K562 (cell line): ENCODE measurements at regions not wholly inside any gene's neighbourhood (a gene's known extent, or its start where the extent isn't known, plus 50 kb on each side); places are given as distances from the start of the nearest gene placed in this dataset.

Experiments
- ATAC-seq: fragments of 200-7000 bp; cut with Tn5 transposase; 3 replicates; pipeline ENCODE4 v1.9.1; 2020; ENCODE audit warnings: moderate library complexity
- BruUV-seq: library from RNA; stranded (reverse); fragments of 400-500 nt; replicated peaks from 2 replicates; lab custom pipeline; 2021; lab: Mats Ljungman, UMichigan
- CTCF ChIA-PET: fragments of 300-600 bp; formaldehyde crosslinking; extraction: SDS; loops from one replicate; lab custom pipeline; 2021; ENCODE audit warnings: low intra/inter-chr PET ratio; lab: Yijun Ruan, JAX
- POLR2A ChIA-PET: fragments of 300-600, 350-650 bp; sonication (Branson Sonifier 250); formaldehyde crosslinking; extraction: SDS; loops from one replicate; lab custom pipeline; 2021; ENCODE audit warnings: antibody characterized with exemption, inconsistent platforms; lab: Yijun Ruan, JAX
- DNase-seq, 4 experiments: peaks; one replicate each; pipeline versions ENCODE4 v3.0.0 to v3.0.0-alpha.2; 2011 to 2018; ENCODE audit warnings: low spot score in 3 of 4, mixed read lengths in 3 of 4; ENCODE audit errors: extremely low read depth in 1 of 4
- FAIRE-seq: peaks from 2 replicates; lab custom pipeline; 2011; peaks lifted over from hg19 to GRCh38; lab: Jason Lieb, UNC
- H2AFZ ChIP-seq: 2 replicates; pipeline ENCODE4 v1.6.0; 2011; ENCODE audit warnings: low read depth, low read length, control low read depth, inconsistent platforms
- H3K27ac ChIP-seq: fragments of 200-600 bp; 3 replicates; pipeline ENCODE4 v1.8.0; 2011; ENCODE audit warnings: low read depth, mild to moderate bottlenecking, control low read depth, inconsistent platforms, low read length, moderate library complexity, mixed read lengths; ENCODE audit errors: extremely low read depth
- H3K27me3 ChIP-seq, 2 experiments: fragments of 300-600 bp in 1 of 2; 2 replicates in 1 of 2; 3 replicates in 1 of 2; pipeline versions ENCODE4 v1.6.0 to v1.8.0; 2011; ENCODE audit warnings: inconsistent platforms in 2 of 2, low read length in 2 of 2, mild to moderate bottlenecking in 1 of 2, mixed read lengths in 1 of 2, moderate library complexity in 1 of 2; ENCODE audit not compliant: control insufficient read depth in 2 of 2, insufficient read depth in 2 of 2
- H3K36me3 ChIP-seq: fragments of 300-600 bp; 3 replicates; pipeline ENCODE4 v1.8.0; 2011; ENCODE audit warnings: mild to moderate bottlenecking, low read length, inconsistent platforms; ENCODE audit not compliant: control insufficient read depth, insufficient read depth
- H3K4me1 ChIP-seq, 2 experiments: fragments of 200-600 bp in 1 of 2; replicated peaks in 1 of 2; 2 replicates in 1 of 2; 3 replicates in 1 of 2; pipeline versions ENCODE4 v1.5.1 to v1.8.0; 2011; ENCODE audit warnings: inconsistent platforms in 2 of 2, low read length in 2 of 2, mild to moderate bottlenecking in 1 of 2, mixed read lengths in 1 of 2, moderate library complexity in 1 of 2; ENCODE audit not compliant: control insufficient read depth in 2 of 2, insufficient read depth in 2 of 2
- H3K4me2 ChIP-seq: 2 replicates; pipeline ENCODE4 v1.6.1; 2011; ENCODE audit warnings: low read length, control low read depth, inconsistent platforms, mixed read lengths; ENCODE audit not compliant: insufficient read depth
- H3K4me3 ChIP-seq: fragments of 200-600 bp; sonication (generic), shearing (Covaris generic); 2 replicates; pipeline ENCODE4 v1.5.1; 2016; ENCODE audit warnings: control low read depth, inconsistent platforms
- H3K79me2 ChIP-seq: fragments of 200-600 bp; 3 replicates; pipeline ENCODE4 v1.8.0; 2011; ENCODE audit warnings: low read length, inconsistent platforms; ENCODE audit not compliant: control insufficient read depth, insufficient read depth
- H3K9ac ChIP-seq, 2 experiments: 2 replicates each; pipeline versions ENCODE4 v1.6.0 to v1.6.1; 2011; ENCODE audit warnings: low read depth in 2 of 2, low read length in 2 of 2, control low read depth in 1 of 2, inconsistent platforms in 1 of 2, mild to moderate bottlenecking in 1 of 2, mixed read lengths in 1 of 2; ENCODE audit not compliant: insufficient read depth in 1 of 2
- H3K9me1 ChIP-seq: one replicate; pipeline ENCODE4 v1.6.0; 2011; ENCODE audit warnings: inconsistent platforms, mild to moderate bottlenecking, low read length, moderate library complexity; ENCODE audit not compliant: control insufficient read depth, insufficient read depth
- H3K9me3 ChIP-seq: replicated peaks from 2 replicates; pipeline ENCODE4 v1.5.1; 2011; ENCODE audit warnings: low read depth, low read length, inconsistent platforms; ENCODE audit not compliant: control insufficient read depth, insufficient read depth
- H4K20me1 ChIP-seq: replicated peaks from 2 replicates; pipeline ENCODE4 v1.6.1; 2011; ENCODE audit warnings: low read length, inconsistent platforms, mixed read lengths; ENCODE audit not compliant: control insufficient read depth, insufficient read depth
- GATA2 ChIP-seq: sonication (generic); formaldehyde crosslinking; IDR thresholded peaks from 2 replicates; pipeline ENCODE4 v1.4.0; 2020; ENCODE audit warnings: mild to moderate bottlenecking, missing genetic modification reagents
- MIER1 ChIP-seq: fragments of 450-650 bp; IDR thresholded peaks from 2 replicates; pipeline ENCODE4 v1.6.1; 2016; ENCODE audit warnings: antibody characterized with exemption, mild to moderate bottlenecking, low read depth
- PPARD ChIP-seq: fragments of 250-450 bp; sonication (Bioruptor Pico); IDR thresholded peaks from 2 replicates; pipeline ENCODE4 v1.8.0; 2022; ENCODE audit warnings: inconsistent platforms, mild to moderate bottlenecking, moderate library complexity
- PTRF ChIP-seq: fragments of 450-650 bp; IDR thresholded peaks from 2 replicates; pipeline ENCODE4 v1.6.1; 2016; ENCODE audit warnings: mild to moderate bottlenecking, missing genetic modification characterization, missing compliant biosample characterization
- SMARCC2 ChIP-seq: fragments of 450-650 bp; IDR thresholded peaks from 2 replicates; pipeline ENCODE4 v1.6.1; 2017; ENCODE audit warnings: antibody characterized with exemption, moderate library complexity, mild to moderate bottlenecking, low read depth
- STAT5B ChIP-seq: fragments of 250-450 bp; sonication (Bioruptor Pico); IDR thresholded peaks from 2 replicates; pipeline ENCODE4 v1.8.0; 2021; ENCODE audit warnings: mild to moderate bottlenecking, inconsistent platforms
- ZNF174 ChIP-seq: fragments of 250-450 bp; sonication (Bioruptor Pico); IDR thresholded peaks from 2 replicates; pipeline ENCODE4 v1.4.0; 2020; ENCODE audit warnings: mild to moderate bottlenecking
- WGBS: fragments of 100-300 bp; shearing (Covaris generic); methylation state at CpG from one replicate; pipeline ENCODE4 v1.1.6; 2016; ENCODE audit warnings: low coverage, mixed read lengths; ENCODE audit not compliant: insufficient coverage; ENCODE audit errors: missing lambda C conversion rate; 5-methylcytosine and 5-hydroxymethylcytosine counted together
- in situ Hi-C: fragments of 300-500 bp; cut with MboI; formaldehyde crosslinking; loops from 4 replicates; pipeline ENCODE4 v1.15.0; 2018; ENCODE audit warnings: inconsistent platforms, mixed read lengths
- intact Hi-C: fragments of 100-400 bp; cut with micrococcal nuclease; formaldehyde crosslinking; loops from 2 replicates; pipeline ENCODE4 v1.14.2; 2022
- TF ChIP-seq, protein P1 (sequence below): fragments of 450-650 bp; formaldehyde crosslinking; IDR thresholded peaks from 2 replicates; pipeline ENCODE4 v1.4.0; 2020; ENCODE audit warnings: mild to moderate bottlenecking, mixed read lengths
- TF ChIP-seq, protein P2 (sequence below): sonication (generic); formaldehyde crosslinking; IDR thresholded peaks from 2 replicates; pipeline ENCODE4 v1.8.0; 2022; ENCODE audit warnings: mild to moderate bottlenecking, missing genetic modification reagents
- TF ChIP-seq, protein P3 (sequence below), 2 experiments: fragments of 200-800 bp in 1 of 2; sonication (Bioruptor generic) in 1 of 2; sonication (generic) in 1 of 2; formaldehyde crosslinking in 1 of 2; IDR thresholded peaks in 1 of 2; conservative IDR thresholded peaks in 1 of 2; 2 replicates each; pipeline versions ENCODE4 v1.5.0 to v1.6.1; 2016 to 2020; ENCODE audit warnings: missing compliant biosample characterization in 1 of 2, missing genetic modification characterization in 1 of 2, missing genetic modification reagents in 1 of 2

DNA sequence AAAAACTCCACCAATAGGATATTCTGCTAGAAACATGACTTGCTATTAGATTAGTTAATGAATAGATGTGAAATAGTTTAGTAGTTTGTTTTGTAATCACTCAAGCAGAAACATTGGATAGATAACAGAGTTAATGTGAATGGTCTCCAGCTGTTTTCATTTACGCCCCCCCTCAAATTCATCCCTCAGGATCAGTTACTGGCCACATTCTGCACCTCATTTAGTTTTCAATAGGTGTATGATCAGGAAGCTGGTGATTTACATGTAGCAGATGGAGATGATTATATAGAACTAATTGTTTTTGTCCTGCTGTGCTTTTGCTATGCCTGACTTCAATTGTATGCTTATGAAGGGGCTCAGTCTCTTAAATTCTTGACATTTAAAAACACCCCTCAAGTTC lies 759.0 kb downstream of the SLITRK6 start:
- Histone ChIP-seq H3K4me3 (no peak overlapping the region), H3K36me3 (no peaks in the 10 kb centered on the region), H3K9me1 (no peaks in the 10 kb centered on the region), H3K79me2 (no peaks in the 10 kb centered on the region), H3K4me1 (no peaks in the 10 kb centered on the region), H3K9me3 (no peaks in the 10 kb centered on the region), H3K4me2 (no peak overlapping the region), H3K27me3 (no peaks in the 10 kb centered on the region), H3K9ac (no peak overlapping the region), H4K20me1 (no peaks in the 10 kb centered on the region), H3K27ac (no peak overlapping the region), H2AFZ (no peak overlapping the region)
- DNase-seq (no peak), ATAC-seq (no peak), FAIRE-seq (no peak)
- no TSS peak for BruUV-seq
- 0% methylated on average over 1 of the region's 1 CpG for WGBS
- intact Hi-C loops (no loop called here), in situ Hi-C loops (no loop called here)
- CTCF ChIA-PET = no interaction called here
- POLR2A ChIA-PET = no interaction called here
- TF ChIP-seq STAT5B (no peak), PPARD (CRISPR knock-in tag) (no peak), GATA2 (CRISPR knock-in tag) (no peak), PTRF (no peak), SMARCC2 (no peak), MIER1 (no peak), ZNF174 (CRISPR knock-in tag) (no peak)
- TF ChIP-seq, protein P1, sequence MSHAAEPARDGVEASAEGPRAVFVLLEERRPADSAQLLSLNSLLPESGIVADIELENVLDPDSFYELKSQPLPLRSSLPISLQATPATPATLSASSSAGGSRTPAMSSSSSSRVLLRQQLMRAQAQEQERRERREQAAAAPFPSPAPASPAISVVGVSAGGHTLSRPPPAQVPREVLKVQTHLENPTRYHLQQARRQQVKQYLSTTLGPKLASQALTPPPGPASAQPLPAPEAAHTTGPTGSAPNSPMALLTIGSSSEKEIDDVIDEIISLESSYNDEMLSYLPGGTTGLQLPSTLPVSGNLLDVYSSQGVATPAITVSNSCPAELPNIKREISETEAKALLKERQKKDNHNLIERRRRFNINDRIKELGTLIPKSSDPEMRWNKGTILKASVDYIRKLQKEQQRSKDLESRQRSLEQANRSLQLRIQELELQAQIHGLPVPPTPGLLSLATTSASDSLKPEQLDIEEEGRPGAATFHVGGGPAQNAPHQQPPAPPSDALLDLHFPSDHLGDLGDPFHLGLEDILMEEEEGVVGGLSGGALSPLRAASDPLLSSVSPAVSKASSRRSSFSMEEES = no peak
- TF ChIP-seq, protein P2, sequence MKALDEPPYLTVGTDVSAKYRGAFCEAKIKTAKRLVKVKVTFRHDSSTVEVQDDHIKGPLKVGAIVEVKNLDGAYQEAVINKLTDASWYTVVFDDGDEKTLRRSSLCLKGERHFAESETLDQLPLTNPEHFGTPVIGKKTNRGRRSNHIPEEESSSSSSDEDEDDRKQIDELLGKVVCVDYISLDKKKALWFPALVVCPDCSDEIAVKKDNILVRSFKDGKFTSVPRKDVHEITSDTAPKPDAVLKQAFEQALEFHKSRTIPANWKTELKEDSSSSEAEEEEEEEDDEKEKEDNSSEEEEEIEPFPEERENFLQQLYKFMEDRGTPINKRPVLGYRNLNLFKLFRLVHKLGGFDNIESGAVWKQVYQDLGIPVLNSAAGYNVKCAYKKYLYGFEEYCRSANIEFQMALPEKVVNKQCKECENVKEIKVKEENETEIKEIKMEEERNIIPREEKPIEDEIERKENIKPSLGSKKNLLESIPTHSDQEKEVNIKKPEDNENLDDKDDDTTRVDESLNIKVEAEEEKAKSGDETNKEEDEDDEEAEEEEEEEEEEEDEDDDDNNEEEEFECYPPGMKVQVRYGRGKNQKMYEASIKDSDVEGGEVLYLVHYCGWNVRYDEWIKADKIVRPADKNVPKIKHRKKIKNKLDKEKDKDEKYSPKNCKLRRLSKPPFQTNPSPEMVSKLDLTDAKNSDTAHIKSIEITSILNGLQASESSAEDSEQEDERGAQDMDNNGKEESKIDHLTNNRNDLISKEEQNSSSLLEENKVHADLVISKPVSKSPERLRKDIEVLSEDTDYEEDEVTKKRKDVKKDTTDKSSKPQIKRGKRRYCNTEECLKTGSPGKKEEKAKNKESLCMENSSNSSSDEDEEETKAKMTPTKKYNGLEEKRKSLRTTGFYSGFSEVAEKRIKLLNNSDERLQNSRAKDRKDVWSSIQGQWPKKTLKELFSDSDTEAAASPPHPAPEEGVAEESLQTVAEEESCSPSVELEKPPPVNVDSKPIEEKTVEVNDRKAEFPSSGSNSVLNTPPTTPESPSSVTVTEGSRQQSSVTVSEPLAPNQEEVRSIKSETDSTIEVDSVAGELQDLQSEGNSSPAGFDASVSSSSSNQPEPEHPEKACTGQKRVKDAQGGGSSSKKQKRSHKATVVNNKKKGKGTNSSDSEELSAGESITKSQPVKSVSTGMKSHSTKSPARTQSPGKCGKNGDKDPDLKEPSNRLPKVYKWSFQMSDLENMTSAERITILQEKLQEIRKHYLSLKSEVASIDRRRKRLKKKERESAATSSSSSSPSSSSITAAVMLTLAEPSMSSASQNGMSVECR = no peak
- TF ChIP-seq, protein P3, sequence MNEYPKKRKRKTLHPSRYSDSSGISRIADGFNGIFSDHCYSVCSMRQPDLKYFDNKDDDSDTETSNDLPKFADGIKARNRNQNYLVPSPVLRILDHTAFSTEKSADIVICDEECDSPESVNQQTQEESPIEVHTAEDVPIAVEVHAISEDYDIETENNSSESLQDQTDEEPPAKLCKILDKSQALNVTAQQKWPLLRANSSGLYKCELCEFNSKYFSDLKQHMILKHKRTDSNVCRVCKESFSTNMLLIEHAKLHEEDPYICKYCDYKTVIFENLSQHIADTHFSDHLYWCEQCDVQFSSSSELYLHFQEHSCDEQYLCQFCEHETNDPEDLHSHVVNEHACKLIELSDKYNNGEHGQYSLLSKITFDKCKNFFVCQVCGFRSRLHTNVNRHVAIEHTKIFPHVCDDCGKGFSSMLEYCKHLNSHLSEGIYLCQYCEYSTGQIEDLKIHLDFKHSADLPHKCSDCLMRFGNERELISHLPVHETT (CRISPR knock-in tag; conservative IDR thresholded peaks at IDR 0.05 in 1 of 2, IDR thresholded peaks at IDR 0.05 in 1 of 2) = no peak
